HEK293 (cell line): ENCODE measurements at regions not wholly inside any gene's neighbourhood (a gene's known extent, or its start where the extent isn't known, plus 50 kb on each side); places are given as distances from the start of the nearest gene placed in this dataset.

Experiments used
- CTCF ChIA-PET: fragments of 350-600 bp; formaldehyde crosslinking; extraction: SDS; loops from one replicate; lab custom pipeline; 2021; ENCODE audit warnings: antibody characterized with exemption; lab: Yijun Ruan, JAX
- POLR2A ChIA-PET: fragments of 300-600 bp; formaldehyde crosslinking; extraction: SDS; loops from one replicate; lab custom pipeline; 2020; ENCODE audit warnings: antibody characterized with exemption, inconsistent platforms; lab: Yijun Ruan, JAX
- H3K27ac ChIP-seq: fragments of 200-500 bp; sonication (Bioruptor generic); 2 replicates; pipeline ENCODE4 v1.5.1; 2014; ENCODE audit warnings: low read depth, low read length, control low read depth, inconsistent platforms; ENCODE audit errors: extremely low read depth
- H3K36me3 ChIP-seq, 2 experiments: fragments of 200-500 bp in 1 of 2; sonication (Bioruptor generic) in 1 of 2; 1 replicate in 1 of 2; 2 replicates in 1 of 2; pipeline ENCODE4 v1.5.1; 2014 to 2017; ENCODE audit warnings: inconsistent platforms in 2 of 2, low read length in 2 of 2; ENCODE audit not compliant: control insufficient read depth in 2 of 2, insufficient read depth in 1 of 2
- H3K4me1 ChIP-seq: fragments of 200-500 bp; sonication (Bioruptor generic); 2 replicates; pipeline ENCODE4 v1.5.1; 2014; ENCODE audit warnings: mild to moderate bottlenecking, low read length, inconsistent platforms; ENCODE audit not compliant: control insufficient read depth, insufficient read depth
- H3K4me3 ChIP-seq: 2 replicates; pipeline ENCODE4 v1.5.1; 2011; ENCODE audit warnings: low read depth, mild to moderate bottlenecking, control low read depth, low read length, moderate library complexity
- H3K9me3 ChIP-seq: fragments of 200-500 bp; sonication (Bioruptor generic); 2 replicates; pipeline ENCODE4 v1.5.1; 2014; ENCODE audit warnings: low read depth, low read length, inconsistent platforms; ENCODE audit not compliant: control insufficient read depth, insufficient read depth
- BCL6B ChIP-seq: fragments of 450-650 bp; formaldehyde crosslinking; IDR thresholded peaks from 2 replicates; pipeline ENCODE4 v1.5.1; 2017; ENCODE audit warnings: missing biosample characterization, missing genetic modification characterization
- FEZF1 ChIP-seq: fragments of 450-650 bp; formaldehyde crosslinking; IDR thresholded peaks from 2 replicates; pipeline ENCODE4 v1.5.1; 2016; ENCODE audit warnings: missing biosample characterization, missing genetic modification characterization
- GLI2 ChIP-seq: fragments of 450-650 bp; formaldehyde crosslinking; IDR thresholded peaks from 2 replicates; pipeline ENCODE4; 2017; ENCODE audit warnings: missing biosample characterization, missing genetic modification characterization, low read depth, borderline replicate concordance
- KLF10 ChIP-seq: fragments of 450-650 bp; IDR thresholded peaks from 2 replicates; pipeline ENCODE4 v1.5.1; 2018; ENCODE audit warnings: missing biosample characterization, mild to moderate bottlenecking, missing genetic modification characterization
- KLF8 ChIP-seq: fragments of 450-650 bp; formaldehyde crosslinking; IDR thresholded peaks from 2 replicates; pipeline ENCODE4 v1.5.1; 2016; ENCODE audit warnings: missing biosample characterization, missing genetic modification characterization
- PRDM10 ChIP-seq: fragments of 450-650 bp; formaldehyde crosslinking; IDR thresholded peaks from 2 replicates; pipeline ENCODE4 v1.5.1; 2016; ENCODE audit warnings: missing biosample characterization, missing genetic modification characterization
- ZBTB11 ChIP-seq: fragments of 450-650 bp; formaldehyde crosslinking; conservative IDR thresholded peaks from 2 replicates; pipeline ENCODE4 v1.5.1; 2016; ENCODE audit warnings: low read depth, missing biosample characterization, missing genetic modification characterization
- ZBTB20 ChIP-seq: fragments of 450-650 bp; formaldehyde crosslinking; IDR thresholded peaks from 2 replicates; pipeline ENCODE4 v1.5.1; 2016; ENCODE audit warnings: missing biosample characterization, missing genetic modification characterization
- ZBTB6 ChIP-seq: fragments of 450-650 bp; formaldehyde crosslinking; IDR thresholded peaks from 2 replicates; pipeline ENCODE4 v1.5.1; 2017; ENCODE audit warnings: missing biosample characterization, missing genetic modification characterization
- ZBTB7A ChIP-seq: fragments of 450-650 bp; formaldehyde crosslinking; IDR thresholded peaks from 2 replicates; pipeline ENCODE4 v1.5.1; 2016; ENCODE audit warnings: low read depth, missing biosample characterization, missing genetic modification characterization
- ZFP69B ChIP-seq: fragments of 450-650 bp; formaldehyde crosslinking; IDR thresholded peaks from 2 replicates; pipeline ENCODE4 v1.5.1; 2016; ENCODE audit warnings: missing biosample characterization, missing genetic modification characterization
- ZNF112 ChIP-seq: fragments of 450-650 bp; formaldehyde crosslinking; IDR thresholded peaks from 2 replicates; pipeline ENCODE4 v1.5.0; 2017; ENCODE audit warnings: missing biosample characterization, missing genetic modification characterization
- ZNF146 ChIP-seq: fragments of 450-650 bp; formaldehyde crosslinking; IDR thresholded peaks from 2 replicates; pipeline ENCODE4 v1.5.1; 2016; ENCODE audit warnings: missing biosample characterization, missing genetic modification characterization
- ZNF223 ChIP-seq: fragments of 450-650 bp; formaldehyde crosslinking; IDR thresholded peaks from 2 replicates; pipeline ENCODE4 v1.5.1; 2016; ENCODE audit warnings: missing biosample characterization, missing genetic modification characterization
- ZNF24 ChIP-seq: fragments of 450-650 bp; formaldehyde crosslinking; IDR thresholded peaks from 2 replicates; pipeline ENCODE4 v1.5.1; 2016; ENCODE audit warnings: missing biosample characterization, missing genetic modification characterization
- ZNF398 ChIP-seq: fragments of 450-650 bp; formaldehyde crosslinking; IDR thresholded peaks from 2 replicates; pipeline ENCODE4 v1.5.1; 2017; ENCODE audit warnings: missing biosample characterization, missing genetic modification characterization
- ZNF530 ChIP-seq: fragments of 450-650 bp; formaldehyde crosslinking; IDR thresholded peaks from 2 replicates; pipeline ENCODE4 v1.5.1; 2016; ENCODE audit warnings: low read depth, missing biosample characterization, missing genetic modification characterization
- ZNF645 ChIP-seq: fragments of 450-650 bp; formaldehyde crosslinking; IDR thresholded peaks from 2 replicates; pipeline ENCODE4; 2016; ENCODE audit warnings: missing biosample characterization, missing genetic modification characterization
- ZNF664 ChIP-seq: fragments of 450-650 bp; formaldehyde crosslinking; IDR thresholded peaks from 2 replicates; pipeline ENCODE4 v1.5.1; 2016; ENCODE audit warnings: missing biosample characterization, missing genetic modification characterization
- ZNF792 ChIP-seq: fragments of 450-650 bp; formaldehyde crosslinking; IDR thresholded peaks from 2 replicates; pipeline ENCODE4 v1.5.1; 2016; ENCODE audit warnings: missing biosample characterization, missing genetic modification characterization
- ZNF830 ChIP-seq: fragments of 450-650 bp; IDR thresholded peaks from 2 replicates; pipeline ENCODE4 v1.5.0; 2018; ENCODE audit warnings: missing biosample characterization, missing genetic modification characterization, low read depth, mild to moderate bottlenecking, moderate library complexity

GRCh38 chr5:3537942-3538341 lies 57.7 kb upstream of the IRX1 start (continued):
- TF ChIP-seq ZNF830 (tag by site-specific recombination), result no peak
- no peak for TF ChIP-seq ZNF112
- TF ChIP-seq ZFP69B (tag by site-specific recombination), result no peak
- TF ChIP-seq ZNF24 (tag by site-specific recombination), result no peak
- no peak for TF ChIP-seq ZNF645
- TF ChIP-seq BCL6B (tag by site-specific recombination), result no peak
- TF ChIP-seq ZBTB6, result no peak
- no peak for TF ChIP-seq ZNF530
- TF ChIP-seq ZBTB7A (tag by site-specific recombination), result no peak
- no peak for TF ChIP-seq GLI2 (tag by site-specific recombination)
- no peak for TF ChIP-seq PRDM10
- no peak for TF ChIP-seq ZNF398 (tag by site-specific recombination)
- TF ChIP-seq KLF8 (tag by site-specific recombination), result no peak
- TF ChIP-seq ZNF664 (tag by site-specific recombination), result no peak
- no peak for TF ChIP-seq FEZF1 (tag by site-specific recombination)
- TF ChIP-seq, all 188 proteins: peak for 0

GRCh38 chr5:3535414-3536211 lies 60.0 kb upstream of the IRX1 start:
- POLR2A ChIA-PET, result no interaction called here
- no peaks in the 10 kb centered on the region for H3K4me1 ChIP-seq
- no peaks in the 10 kb centered on the region for H3K36me3 ChIP-seq
- H3K9me3 ChIP-seq, result no peaks in the 10 kb centered on the region
- H3K27ac ChIP-seq, result no peak overlapping the region
- CTCF ChIA-PET, result no interaction called here
- H3K4me3 ChIP-seq, result no peak overlapping the region
- TF ChIP-seq FEZF1 (tag by site-specific recombination), result no peak
- no peak for TF ChIP-seq ZNF223 (tag by site-specific recombination)
- no peak for TF ChIP-seq ZNF146 (tag by site-specific recombination)
- no peak for TF ChIP-seq ZBTB11
- TF ChIP-seq KLF10, result no peak
- no peak for TF ChIP-seq ZBTB20 (tag by site-specific recombination)
- TF ChIP-seq ZNF792 (tag by site-specific recombination), result no peak
